GM12878 (cell line): ENCODE measurements at regions not wholly inside any gene's neighbourhood (a gene's known extent, or its start where the extent isn't known, plus 50 kb on each side); places are given as distances from the start of the nearest gene placed in this dataset.

Experiments used
- ATAC-seq: fragments of 200-7000 bp; cut with Tn5 transposase; 3 replicates; pipeline ENCODE4 v1.9.1; 2020; ENCODE audit warnings: mild to moderate bottlenecking, moderate library complexity
- BruUV-seq: library from RNA; stranded (reverse); fragments of 400-500 nt; replicated peaks from 2 replicates; lab custom pipeline; 2021; lab: Mats Ljungman, UMichigan
- CTCF ChIA-PET: fragments of 300-600 bp; sonication (Branson Sonifier 250); formaldehyde crosslinking; extraction: SDS; loops from one replicate; lab custom pipeline; 2021; ENCODE audit warnings: inconsistent platforms; lab: Yijun Ruan, JAX
- POLR2A ChIA-PET: fragments of 350-600 bp; formaldehyde crosslinking; extraction: SDS; loops from one replicate; lab custom pipeline; 2021; ENCODE audit warnings: inconsistent platforms; lab: Charles Lee
- RAD21 ChIA-PET: fragments of 300-600 bp; sonication (Branson Sonifier 250); formaldehyde crosslinking; loops from one replicate; lab custom pipeline; 2023; ENCODE audit warnings: antibody characterized with exemption; ENCODE audit not compliant: unreplicated experiment; lab: Charles Lee
- SMC1A ChIA-PET: fragments of 300-600 bp; sonication (Branson Sonifier 250); formaldehyde crosslinking; loops from one replicate; lab custom pipeline; 2023; ENCODE audit not compliant: unreplicated experiment, uncharacterized antibody; lab: Charles Lee
- DNase-seq: peaks from one replicate; pipeline ENCODE4 v3.0.0-alpha.2; 2011; ENCODE audit warnings: low read depth, low spot score
- FAIRE-seq: peaks from 3 replicates; lab custom pipeline; 2011; peaks lifted over from hg19 to GRCh38; lab: Jason Lieb, UNC
- H2AFZ ChIP-seq: 2 replicates; pipeline ENCODE4 v1.6.0; 2011; ENCODE audit warnings: low read depth, low read length, control low read depth; ENCODE audit not compliant: control insufficient read depth
- H3K27ac ChIP-seq: 2 replicates; pipeline ENCODE4 v1.5.1; 2011; ENCODE audit warnings: control low read depth; ENCODE audit not compliant: control insufficient read depth, insufficient read depth
- H3K27me3 ChIP-seq, 2 experiments: replicated peaks in 1 of 2; 2 replicates each; pipeline versions ENCODE4 v1.6.0 to v1.6.1; 2011; ENCODE audit warnings: low read length in 1 of 2; ENCODE audit not compliant: control insufficient read depth in 2 of 2, insufficient read depth in 2 of 2
- H3K36me3 ChIP-seq, 2 experiments: 2 replicates each; pipeline ENCODE4 v1.5.1; 2011; ENCODE audit warnings: low read length in 1 of 2; ENCODE audit not compliant: control insufficient read depth in 2 of 2, insufficient read depth in 2 of 2
- H3K4me1 ChIP-seq: 2 replicates; pipeline ENCODE4 v1.6.1; 2011; ENCODE audit warnings: mild to moderate bottlenecking, low read length, moderate library complexity, mixed read lengths; ENCODE audit not compliant: control insufficient read depth, insufficient read depth
- H3K4me2 ChIP-seq: 2 replicates; pipeline ENCODE4 v1.6.0; 2011; ENCODE audit warnings: control low read depth; ENCODE audit not compliant: control insufficient read depth, insufficient read depth
- H3K4me3 ChIP-seq: fragments of 200-600 bp; sonication (generic); 2 replicates; pipeline ENCODE4 v1.5.1; 2016
- H3K79me2 ChIP-seq: 2 replicates; pipeline ENCODE4 v1.6.0; 2011; ENCODE audit warnings: low read length; ENCODE audit not compliant: control insufficient read depth, insufficient read depth
- H3K9ac ChIP-seq: 2 replicates; pipeline ENCODE4 v1.8.0; 2011; ENCODE audit warnings: low read length, control low read depth, mixed read lengths; ENCODE audit not compliant: control insufficient read depth, insufficient read depth
- H3K9me3 ChIP-seq: replicated peaks from 3 replicates; pipeline ENCODE4 v1.5.1; 2011; ENCODE audit warnings: mild to moderate bottlenecking, low read length; ENCODE audit not compliant: control insufficient read depth, insufficient read depth
- H4K20me1 ChIP-seq: 2 replicates; pipeline ENCODE4 v1.6.0; 2011; ENCODE audit not compliant: control insufficient read depth, insufficient read depth
- BACH1 ChIP-seq: fragments of 450-650 bp; IDR thresholded peaks from 2 replicates; pipeline ENCODE4 v1.6.1; 2017; ENCODE audit warnings: mild to moderate bottlenecking, borderline replicate concordance
- CREB1 ChIP-seq: IDR thresholded peaks from 2 replicates; pipeline ENCODE4 v1.6.1; 2012; ENCODE audit warnings: low read depth, mild to moderate bottlenecking, inconsistent platforms
- EP300 ChIP-seq, 2 experiments: fragments of 150-350 bp in 1 of 2; IDR thresholded peaks; 2 replicates each; pipeline ENCODE4 v1.6.1; 2011 to 2012; ENCODE audit warnings: low read depth in 2 of 2, low read length in 2 of 2, borderline replicate concordance in 1 of 2, improper control_type of control experiment in 1 of 2, inconsistent platforms in 1 of 2; ENCODE audit not compliant: control insufficient read depth in 1 of 2
- IRF3 ChIP-seq: fragments of 450-650 bp; IDR thresholded peaks from 2 replicates; pipeline ENCODE4 v1.6.1; 2014; ENCODE audit warnings: mild to moderate bottlenecking
- KAT2A ChIP-seq: conservative IDR thresholded peaks from 2 replicates; pipeline ENCODE4 v1.6.1; 2011; ENCODE audit warnings: low read depth, low read length; ENCODE audit not compliant: control insufficient read depth
- RAD51 ChIP-seq: fragments of 450-650 bp; IDR thresholded peaks from 2 replicates; pipeline ENCODE4 v1.6.1; 2016; ENCODE audit warnings: moderate library complexity, mild to moderate bottlenecking, inconsistent platforms
- RBBP5 ChIP-seq: fragments of 200-600 bp; sonication (generic); conservative IDR thresholded peaks from 2 replicates; pipeline ENCODE4 v1.6.1; 2016
- ZNF274 ChIP-seq: IDR thresholded peaks from one replicate; pipeline ENCODE4 v1.8.0; 2011; ENCODE audit not compliant: insufficient read length, insufficient read depth
- ZNF622 ChIP-seq: fragments of 450-650 bp; IDR thresholded peaks from 2 replicates; pipeline ENCODE4 v1.6.1; 2017; ENCODE audit warnings: mild to moderate bottlenecking, inconsistent platforms
- ZZZ3 ChIP-seq: IDR thresholded peaks from 2 replicates; pipeline ENCODE4 v1.6.1; 2011; ENCODE audit warnings: low read depth; ENCODE audit not compliant: control insufficient read depth, insufficient read length
- whole genome bisulfite sequencing: methylation state at CpG from one replicate; pipeline ENCODE4 v1.1.6; 2016; ENCODE audit warnings: low lambda C conversion rate; ENCODE audit not compliant: insufficient replicate concordance, insufficient coverage; ENCODE audit errors: missing lambda C conversion rate; 5-methylcytosine and 5-hydroxymethylcytosine counted together
- in situ Hi-C: fragments of 300-500 bp; cut with MboI; formaldehyde crosslinking; loops from 9 replicates; pipeline ENCODE4 v1.14.3; 2018; ENCODE audit warnings: mixed read lengths
- intact Hi-C: fragments of 100-400 bp; cut with micrococcal nuclease; formaldehyde crosslinking; loops from one replicate; pipeline ENCODE4 v1.14.2; 2022; ENCODE audit not compliant: unreplicated experiment
- TF ChIP-seq, protein P1 (sequence below), 3 experiments: IDR thresholded peaks in 2 of 3; conservative IDR thresholded peaks in 1 of 3; 2 replicates each; pipeline ENCODE4 v1.5.1; 2011; ENCODE audit warnings: low read depth in 3 of 3, low read length in 3 of 3, mild to moderate bottlenecking in 3 of 3, control low read depth in 2 of 3, moderate library complexity in 2 of 3, inconsistent platforms in 1 of 3, mixed read lengths in 1 of 3; ENCODE audit not compliant: control insufficient read depth in 2 of 3, insufficient read depth in 1 of 3; ENCODE audit errors: extremely low read depth in 1 of 3
- TF ChIP-seq, protein P2 (sequence below): IDR thresholded peaks from 2 replicates; pipeline ENCODE4 v1.6.1; 2011; ENCODE audit warnings: low read depth, mild to moderate bottlenecking, low read length, moderate library complexity, borderline replicate concordance; ENCODE audit errors: extremely low read depth
- TF ChIP-seq, protein P3 (sequence below): fragments of 450-650 bp; IDR thresholded peaks from 2 replicates; pipeline ENCODE4 v1.6.1; 2017; ENCODE audit warnings: low read depth, mild to moderate bottlenecking, moderate library complexity

- TF ChIP-seq, protein P1, sequence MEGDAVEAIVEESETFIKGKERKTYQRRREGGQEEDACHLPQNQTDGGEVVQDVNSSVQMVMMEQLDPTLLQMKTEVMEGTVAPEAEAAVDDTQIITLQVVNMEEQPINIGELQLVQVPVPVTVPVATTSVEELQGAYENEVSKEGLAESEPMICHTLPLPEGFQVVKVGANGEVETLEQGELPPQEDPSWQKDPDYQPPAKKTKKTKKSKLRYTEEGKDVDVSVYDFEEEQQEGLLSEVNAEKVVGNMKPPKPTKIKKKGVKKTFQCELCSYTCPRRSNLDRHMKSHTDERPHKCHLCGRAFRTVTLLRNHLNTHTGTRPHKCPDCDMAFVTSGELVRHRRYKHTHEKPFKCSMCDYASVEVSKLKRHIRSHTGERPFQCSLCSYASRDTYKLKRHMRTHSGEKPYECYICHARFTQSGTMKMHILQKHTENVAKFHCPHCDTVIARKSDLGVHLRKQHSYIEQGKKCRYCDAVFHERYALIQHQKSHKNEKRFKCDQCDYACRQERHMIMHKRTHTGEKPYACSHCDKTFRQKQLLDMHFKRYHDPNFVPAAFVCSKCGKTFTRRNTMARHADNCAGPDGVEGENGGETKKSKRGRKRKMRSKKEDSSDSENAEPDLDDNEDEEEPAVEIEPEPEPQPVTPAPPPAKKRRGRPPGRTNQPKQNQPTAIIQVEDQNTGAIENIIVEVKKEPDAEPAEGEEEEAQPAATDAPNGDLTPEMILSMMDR (IDR thresholded peaks at IDR 0.05 in 2 of 3, conservative IDR thresholded peaks at IDR 0.05 in 1 of 3; ENCODE audit: control insufficient read depth in 2 of 3, extremely low read depth in 1 of 3, insufficient read depth in 1 of 3, low read depth in 3 of 3, low read length in 3 of 3) = peak; percentile 26 to 44 (median 43); a peak in 4 of 6 replicates
- no peak for TF ChIP-seq ZNF274
- Histone ChIP-seq H2AFZ (peak overlapping the region; percentile 22; the same call in 1 of the 2 replicates), H3K27ac (no peak overlapping the region), H3K4me1 (no peaks in the 10 kb centered on the region; the same call in 1 of the 2 replicates), H3K9ac (no peak overlapping the region), H4K20me1 (no peaks in the 10 kb centered on the region), H3K4me2 (no peak overlapping the region), H3K36me3 (no peaks in the 10 kb centered on the region), H3K79me2 (no peaks in the 10 kb centered on the region), H3K27me3 (no peaks in the 10 kb centered on the region), H3K9me3 (no peaks in the 10 kb centered on the region; the same call in 2 of the 3 replicates), H3K4me3 (no peak overlapping the region)
- POLR2A ChIA-PET = no interaction called here
- ATAC-seq (peak; percentile 83), DNase-seq (no peak), FAIRE-seq (no peak)
- intact Hi-C loops = no loop called here
- CTCF ChIA-PET = no interaction called here
- in situ Hi-C loops = no loop called here
- WGBS = 17% methylated on average over 10 of the region's 10 CpGs
- no TSS peak for BruUV-seq
- RAD21 ChIA-PET = no interaction called here
- SMC1A ChIA-PET = no interaction called here
Measured at GRCh38 chr6:166707045-166707444, 80.0 kb upstream of the RPS6KA2 start.

GRCh38 chr6:166705069-166705468 is 78.0 kb upstream of the RPS6KA2 start:
- Histone ChIP-seq H3K9ac (no peak overlapping the region), H3K4me1 (no peaks in the 10 kb centered on the region), H3K27ac (no peak overlapping the region), H3K36me3 (no peaks in the 10 kb centered on the region), H3K9me3 (no peaks in the 10 kb centered on the region), H3K27me3 (0 out of 4 replicates have a peak, but pooled peaks cover 0 to 3% of the 10 kb centered on the region in 2 experiments), H4K20me1 (no peaks in the 10 kb centered on the region), H3K79me2 (no peaks in the 10 kb centered on the region), H2AFZ (no peak overlapping the region), H3K4me3 (no peak overlapping the region), H3K4me2 (no peak overlapping the region)
- in situ Hi-C loops = no loop called here
- ChIA-PET SMC1A (no interaction called here), RAD21 (no interaction called here), CTCF (no interaction called here), POLR2A (no interaction called here)
- intact Hi-C loops = no loop called here
- WGBS = 10% methylated on average over 7 of the region's 7 CpGs
- TF ChIP-seq IRF3 (no peak), BACH1 (no peak), KAT2A (no peak), RAD51 (no peak), RBBP5 (no peak), ZZZ3 (no peak), EP300 (IDR thresholded peaks at IDR 0.05; ENCODE audit: borderline replicate concordance in 1 of 2, control insufficient read depth in 1 of 2, low read depth in 2 of 2, low read length in 2 of 2) (no peak), CREB1 (no peak), ZNF622 (no peak)
- TF ChIP-seq, protein P2, sequence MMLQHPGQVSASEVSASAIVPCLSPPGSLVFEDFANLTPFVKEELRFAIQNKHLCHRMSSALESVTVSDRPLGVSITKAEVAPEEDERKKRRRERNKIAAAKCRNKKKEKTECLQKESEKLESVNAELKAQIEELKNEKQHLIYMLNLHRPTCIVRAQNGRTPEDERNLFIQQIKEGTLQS = no peak
- TF ChIP-seq, protein P3, sequence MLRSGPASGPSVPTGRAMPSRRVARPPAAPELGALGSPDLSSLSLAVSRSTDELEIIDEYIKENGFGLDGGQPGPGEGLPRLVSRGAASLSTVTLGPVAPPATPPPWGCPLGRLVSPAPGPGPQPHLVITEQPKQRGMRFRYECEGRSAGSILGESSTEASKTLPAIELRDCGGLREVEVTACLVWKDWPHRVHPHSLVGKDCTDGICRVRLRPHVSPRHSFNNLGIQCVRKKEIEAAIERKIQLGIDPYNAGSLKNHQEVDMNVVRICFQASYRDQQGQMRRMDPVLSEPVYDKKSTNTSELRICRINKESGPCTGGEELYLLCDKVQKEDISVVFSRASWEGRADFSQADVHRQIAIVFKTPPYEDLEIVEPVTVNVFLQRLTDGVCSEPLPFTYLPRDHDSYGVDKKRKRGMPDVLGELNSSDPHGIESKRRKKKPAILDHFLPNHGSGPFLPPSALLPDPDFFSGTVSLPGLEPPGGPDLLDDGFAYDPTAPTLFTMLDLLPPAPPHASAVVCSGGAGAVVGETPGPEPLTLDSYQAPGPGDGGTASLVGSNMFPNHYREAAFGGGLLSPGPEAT = no peak
- DNase-seq (no peak), ATAC-seq (no peak), FAIRE-seq (no peak)
- no TSS peak for BruUV-seq
